Body of pancreas (tissue), 4 donors: ENCODE measurements at regions not wholly inside any gene's neighbourhood (a gene's known extent, or its start where the extent isn't known, plus 50 kb on each side); places are given as distances from the start of the nearest gene placed in this dataset.

Source experiments
- POLR2A ChIP-seq, 3 donors: fragments of 450-650 bp; IDR thresholded peaks; one replicate each; pipeline ENCODE4 v1.6.1; 2016; ENCODE audit warnings: antibody characterized with exemption in 3 of 3, mild to moderate bottlenecking in 2 of 3
- TF ChIP-seq, protein P1 (sequence below), 7 experiments: fragments of 450-650 bp in 4 of 7; fragments of 200-600 bp in 3 of 7; sonication (generic) in 3 of 7; IDR thresholded peaks; one replicate each; pipeline ENCODE4 v1.5.1; 2016 to 2019; ENCODE audit warnings: antibody characterized with exemption in 7 of 7

DNA sequence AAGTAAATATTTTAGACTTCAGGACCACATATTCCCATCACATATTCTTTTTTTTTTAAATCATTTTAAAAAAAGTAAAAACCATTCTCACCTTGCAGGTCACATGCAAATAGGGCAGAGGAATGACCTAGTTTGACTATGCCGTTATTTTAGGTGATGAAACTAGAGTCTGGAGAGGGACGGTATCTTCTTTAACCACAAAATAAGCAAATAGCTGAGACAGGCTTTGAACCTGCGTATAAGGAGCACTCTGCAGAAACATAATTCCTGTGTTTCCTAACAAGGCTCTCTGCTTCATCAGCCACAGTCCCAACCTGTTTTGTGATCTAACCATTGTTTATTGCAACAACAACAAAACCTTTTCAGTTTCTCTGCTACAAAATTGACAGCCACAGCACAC lies 121.5 kb downstream of the PCTP start:
- TF ChIP-seq, protein P1, sequence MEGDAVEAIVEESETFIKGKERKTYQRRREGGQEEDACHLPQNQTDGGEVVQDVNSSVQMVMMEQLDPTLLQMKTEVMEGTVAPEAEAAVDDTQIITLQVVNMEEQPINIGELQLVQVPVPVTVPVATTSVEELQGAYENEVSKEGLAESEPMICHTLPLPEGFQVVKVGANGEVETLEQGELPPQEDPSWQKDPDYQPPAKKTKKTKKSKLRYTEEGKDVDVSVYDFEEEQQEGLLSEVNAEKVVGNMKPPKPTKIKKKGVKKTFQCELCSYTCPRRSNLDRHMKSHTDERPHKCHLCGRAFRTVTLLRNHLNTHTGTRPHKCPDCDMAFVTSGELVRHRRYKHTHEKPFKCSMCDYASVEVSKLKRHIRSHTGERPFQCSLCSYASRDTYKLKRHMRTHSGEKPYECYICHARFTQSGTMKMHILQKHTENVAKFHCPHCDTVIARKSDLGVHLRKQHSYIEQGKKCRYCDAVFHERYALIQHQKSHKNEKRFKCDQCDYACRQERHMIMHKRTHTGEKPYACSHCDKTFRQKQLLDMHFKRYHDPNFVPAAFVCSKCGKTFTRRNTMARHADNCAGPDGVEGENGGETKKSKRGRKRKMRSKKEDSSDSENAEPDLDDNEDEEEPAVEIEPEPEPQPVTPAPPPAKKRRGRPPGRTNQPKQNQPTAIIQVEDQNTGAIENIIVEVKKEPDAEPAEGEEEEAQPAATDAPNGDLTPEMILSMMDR (IDR thresholded peaks at IDR 0.05) = no peak
- no peak for TF ChIP-seq POLR2A (IDR thresholded peaks at IDR 0.05)
